Muscle layer of colon (tissue), 2 donors: ENCODE measurements at regions not wholly inside any gene's neighbourhood (a gene's known extent, or its start where the extent isn't known, plus 50 kb on each side); places are given as distances from the start of the nearest gene placed in this dataset.
A peak's percentile ranks its signal among the peaks of the same experiment; 100 is the strongest.

Experiments used
- H3K27ac ChIP-seq: one replicate; pipeline ENCODE4 v1.7.0; 2013; ENCODE audit warnings: low read depth, mild to moderate bottlenecking, low read length, moderate library complexity
- H3K27me3 ChIP-seq, 2 donors: one replicate each; pipeline ENCODE4 v1.7.0; 2013; ENCODE audit warnings: low read length in 2 of 2, mild to moderate bottlenecking in 2 of 2; ENCODE audit not compliant: insufficient read depth in 2 of 2, control insufficient read depth in 1 of 2
- H3K36me3 ChIP-seq: one replicate; pipeline ENCODE4 v1.7.0; 2013; ENCODE audit warnings: mild to moderate bottlenecking, low read length; ENCODE audit not compliant: insufficient read depth
- H3K4me1 ChIP-seq: one replicate; pipeline ENCODE4 v1.7.0; 2013; ENCODE audit warnings: mild to moderate bottlenecking, low read length; ENCODE audit not compliant: insufficient read depth
- H3K4me3 ChIP-seq, 2 donors: one replicate each; pipeline ENCODE4 v1.7.0; 2013; ENCODE audit warnings: low read length in 2 of 2, low read depth in 1 of 2, mild to moderate bottlenecking in 1 of 2, moderate library complexity in 1 of 2
- H3K9ac ChIP-seq: one replicate; pipeline ENCODE4 v1.7.0; 2013; ENCODE audit warnings: low read length
- H3K9me3 ChIP-seq: one replicate; pipeline ENCODE4 v1.7.0; 2013; ENCODE audit warnings: mild to moderate bottlenecking, low read length
- donor health status: abdominal sarcoma.
- donor health status: Adenocarcinoma of cecum.

DNA sequence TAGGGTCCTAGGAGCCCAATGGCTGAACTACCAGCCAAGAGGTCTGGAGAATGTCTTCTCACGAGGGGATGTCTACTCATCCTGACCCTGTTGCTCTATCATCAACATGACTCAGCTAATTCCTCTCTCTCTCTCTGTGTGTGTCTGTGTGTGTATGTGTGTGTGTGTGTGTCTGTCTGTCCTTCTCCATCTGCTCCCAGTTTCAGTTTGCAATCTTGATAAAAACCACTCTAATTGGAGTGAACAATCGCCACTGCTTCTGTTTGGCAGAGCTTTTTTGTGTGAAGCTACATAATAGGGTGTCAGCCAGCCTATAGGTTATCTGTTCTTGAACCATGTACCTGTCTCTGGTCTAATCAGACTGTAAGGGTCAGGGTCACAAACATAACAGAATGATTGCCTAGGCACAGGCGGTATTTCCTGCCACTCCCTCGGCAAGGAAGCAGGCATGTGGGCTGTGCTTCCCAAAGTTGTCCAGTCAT lies 219.8 kb downstream of the SH3BP4 start:
- Histone ChIP-seq H3K36me3 (no peaks in the 10 kb centered on the region), H3K9me3 (no peaks in the 10 kb centered on the region), H3K9ac (no peak overlapping the region), H3K4me3 (no peak overlapping the region), H3K27me3 (no peaks in the 10 kb centered on the region), H3K4me1 (peaks cover 13% of the 10 kb centered on the region), H3K27ac (no peak overlapping the region)

DNA sequence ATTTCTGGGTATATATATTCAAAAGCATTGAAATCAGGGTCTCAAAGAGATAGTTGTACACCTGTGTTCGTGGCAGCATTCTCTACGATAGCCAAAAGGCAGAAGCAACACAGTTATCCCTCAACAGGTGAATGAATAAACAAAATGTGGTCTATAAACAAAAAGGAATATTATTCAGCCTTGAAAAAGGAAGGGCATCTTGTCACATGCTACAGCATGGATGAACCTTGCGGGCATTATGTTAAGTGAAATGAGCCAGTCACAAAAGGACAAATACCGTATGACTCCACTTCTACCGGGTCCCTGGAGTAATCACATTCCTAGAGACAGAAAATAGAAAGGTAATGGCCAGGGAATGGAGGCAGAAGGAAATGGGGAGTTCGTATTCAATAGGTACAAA lies 228.8 kb downstream of the SH3BP4 start:
- Histone ChIP-seq H3K27ac (no peak overlapping the region), H3K9ac (no peak overlapping the region), H3K36me3 (no peaks in the 10 kb centered on the region)

DNA sequence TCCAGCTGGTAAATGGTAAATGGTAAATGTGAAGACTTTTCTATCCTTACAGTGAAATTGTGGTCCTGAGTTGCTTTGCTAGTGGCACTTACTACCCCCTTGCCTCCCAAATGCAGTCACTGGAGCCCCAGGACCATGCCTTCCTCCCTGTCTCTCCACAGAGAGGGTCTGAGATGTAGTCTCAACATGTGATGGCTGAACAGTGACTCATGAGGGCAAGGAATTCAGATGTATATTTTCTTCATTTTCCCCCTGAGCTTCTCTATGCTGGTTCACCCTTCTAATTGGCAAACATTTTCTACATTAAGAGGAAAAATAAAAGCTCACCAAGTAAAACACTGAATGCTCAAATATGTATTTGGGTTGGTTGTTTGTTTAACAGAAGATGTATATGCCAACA lies 232.0 kb downstream of the SH3BP4 start:
- no peaks in the 10 kb centered on the region for H3K9me3 ChIP-seq
- H3K4me3 ChIP-seq, result no peak overlapping the region
- H3K4me1 ChIP-seq, result no peaks in the 10 kb centered on the region
- H3K27ac ChIP-seq, result no peak overlapping the region
- no peak overlapping the region for H3K9ac ChIP-seq
- H3K36me3 ChIP-seq, result no peaks in the 10 kb centered on the region
- no peaks in the 10 kb centered on the region for H3K27me3 ChIP-seq

More for the DNA sequence above, 228.8 kb downstream of the SH3BP4 start:
- Histone ChIP-seq H3K27me3 (no peaks in the 10 kb centered on the region), H3K4me3 (no peak overlapping the region), H3K4me1 (no peaks in the 10 kb centered on the region), H3K9me3 (no peaks in the 10 kb centered on the region)

DNA sequence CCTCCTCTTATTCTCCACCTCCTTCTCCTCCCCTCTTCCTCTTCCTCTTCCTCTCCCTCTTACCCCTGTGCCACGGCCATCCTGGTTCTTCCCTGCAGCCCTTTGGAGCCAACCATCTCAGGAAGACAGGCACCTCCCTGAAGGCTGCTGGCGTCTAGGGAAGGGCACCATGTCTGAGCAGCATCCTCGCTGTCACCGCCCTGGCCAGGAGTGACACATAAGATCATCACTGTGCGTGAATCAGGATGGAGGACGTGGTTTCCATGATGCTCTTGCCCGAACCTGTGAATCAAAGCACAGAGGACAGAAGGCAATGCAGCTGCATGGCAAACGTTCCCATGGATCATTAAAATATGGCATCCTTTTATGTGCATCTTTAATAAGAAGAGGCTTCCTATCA lies 236.0 kb downstream of the SH3BP4 start:
- Histone ChIP-seq H3K9ac (no peak overlapping the region), H3K27ac (no peak overlapping the region), H3K4me1 (no peaks in the 10 kb centered on the region)

DNA sequence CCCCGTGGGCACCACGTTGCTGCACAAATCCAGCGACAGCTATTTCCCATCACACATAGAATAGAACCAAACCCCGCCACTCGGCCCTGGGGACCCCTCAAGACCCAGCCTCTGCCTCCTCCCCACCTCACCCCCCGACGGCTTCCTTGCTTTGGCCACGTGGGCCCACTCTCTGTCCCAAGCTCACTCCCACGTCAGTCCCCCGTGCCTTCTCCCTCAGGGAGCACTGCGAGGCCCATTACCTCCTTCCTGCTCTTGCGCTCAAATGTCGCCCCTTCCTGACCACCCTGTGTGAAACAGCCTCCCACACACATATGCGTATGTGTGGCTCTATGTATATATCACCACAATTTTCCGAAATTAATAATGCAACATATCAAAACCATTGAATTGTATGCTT lies 239.7 kb downstream of the SH3BP4 start:
- Histone ChIP-seq H3K9me3 (no peaks in the 10 kb centered on the region), H3K4me1 (no peaks in the 10 kb centered on the region), H3K27ac (no peak overlapping the region), H3K36me3 (no peaks in the 10 kb centered on the region), H3K4me3 (no peak overlapping the region), H3K27me3 (no peaks in the 10 kb centered on the region), H3K9ac (no peak overlapping the region)

More for the DNA sequence above, 236.0 kb downstream of the SH3BP4 start:
- H3K36me3 ChIP-seq, result no peaks in the 10 kb centered on the region
- H3K27me3 ChIP-seq, result no peaks in the 10 kb centered on the region
- H3K9me3 ChIP-seq, result no peaks in the 10 kb centered on the region
- no peak overlapping the region for H3K4me3 ChIP-seq

DNA sequence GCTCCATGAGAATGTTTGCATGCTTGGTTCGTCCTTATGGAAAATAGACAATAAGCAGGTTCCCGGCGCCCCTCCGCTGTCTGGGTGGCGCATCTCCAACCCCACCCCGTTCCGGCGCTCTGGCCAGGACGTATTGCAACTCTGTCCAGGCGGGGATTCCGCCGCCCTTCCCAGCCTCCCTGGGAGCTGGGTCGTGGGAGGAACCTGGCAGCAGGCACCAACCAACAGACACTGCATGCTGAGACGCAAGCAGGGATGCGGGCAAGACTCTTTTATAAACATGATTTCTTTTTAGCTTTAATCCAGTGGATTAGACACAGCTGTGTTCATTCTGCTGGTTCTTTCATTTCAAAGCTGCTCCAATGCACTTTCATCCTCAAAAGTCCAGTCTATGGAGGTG lies 240.2 kb downstream of the SH3BP4 start:
- no peak overlapping the region for H3K9ac ChIP-seq
- H3K4me1 ChIP-seq, result no peaks in the 10 kb centered on the region
- no peaks in the 10 kb centered on the region for H3K36me3 ChIP-seq
- H3K4me3 ChIP-seq, result peak overlapping the region in 1 of 2 donors; percentile 21
- H3K27ac ChIP-seq, result no peak overlapping the region
- no peaks in the 10 kb centered on the region for H3K9me3 ChIP-seq
- no peaks in the 10 kb centered on the region for H3K27me3 ChIP-seq

DNA sequence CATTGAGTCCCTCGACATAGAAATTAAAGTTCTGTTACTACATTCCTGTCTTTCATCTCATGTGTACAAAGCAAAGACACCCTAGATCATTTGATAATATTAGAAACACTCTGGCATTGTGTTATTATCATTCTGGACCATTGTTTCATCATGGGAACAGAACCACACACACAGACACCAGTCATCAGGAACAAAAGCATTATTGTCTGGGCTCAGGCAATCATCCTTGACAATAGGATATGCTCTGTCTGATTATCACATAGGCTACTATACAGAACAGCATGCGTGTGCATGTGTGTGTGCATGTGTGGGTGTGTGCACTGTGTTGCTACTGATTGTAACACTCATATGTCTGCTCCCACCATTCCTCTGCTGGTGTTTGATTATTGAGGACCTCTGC lies 242.5 kb downstream of the SH3BP4 start:
- H3K36me3 ChIP-seq, result no peaks in the 10 kb centered on the region
- no peak overlapping the region for H3K9ac ChIP-seq
- no peaks in the 10 kb centered on the region for H3K9me3 ChIP-seq
- no peak overlapping the region for H3K27ac ChIP-seq
- H3K27me3 ChIP-seq, result no peaks in the 10 kb centered on the region
- no peak overlapping the region for H3K4me3 ChIP-seq
- no peaks in the 10 kb centered on the region for H3K4me1 ChIP-seq

DNA sequence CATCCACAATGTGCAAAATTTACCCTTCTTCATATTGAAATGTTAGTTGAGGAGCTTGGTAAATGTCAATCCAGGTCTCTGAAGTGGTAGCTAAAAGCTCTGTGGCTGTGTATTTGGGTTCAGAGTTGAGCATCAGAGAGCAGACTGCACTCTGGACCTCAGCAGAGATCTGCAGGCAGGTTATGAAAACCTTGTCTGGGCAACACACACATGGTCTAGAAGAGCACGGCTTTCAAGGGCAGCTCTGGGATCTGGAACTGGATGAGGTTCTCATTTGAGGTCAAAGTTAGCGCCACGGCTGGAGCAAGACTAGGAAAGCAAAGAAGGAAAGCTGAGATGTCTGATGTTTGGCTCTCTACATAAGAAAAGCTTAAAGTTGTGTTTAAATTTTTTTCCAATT lies 243.0 kb downstream of the SH3BP4 start:
- Histone ChIP-seq H3K4me1 (no peaks in the 10 kb centered on the region), H3K9me3 (no peaks in the 10 kb centered on the region), H3K4me3 (no peak overlapping the region), H3K27ac (no peak overlapping the region), H3K27me3 (no peaks in the 10 kb centered on the region), H3K36me3 (no peaks in the 10 kb centered on the region), H3K9ac (no peak overlapping the region)

DNA sequence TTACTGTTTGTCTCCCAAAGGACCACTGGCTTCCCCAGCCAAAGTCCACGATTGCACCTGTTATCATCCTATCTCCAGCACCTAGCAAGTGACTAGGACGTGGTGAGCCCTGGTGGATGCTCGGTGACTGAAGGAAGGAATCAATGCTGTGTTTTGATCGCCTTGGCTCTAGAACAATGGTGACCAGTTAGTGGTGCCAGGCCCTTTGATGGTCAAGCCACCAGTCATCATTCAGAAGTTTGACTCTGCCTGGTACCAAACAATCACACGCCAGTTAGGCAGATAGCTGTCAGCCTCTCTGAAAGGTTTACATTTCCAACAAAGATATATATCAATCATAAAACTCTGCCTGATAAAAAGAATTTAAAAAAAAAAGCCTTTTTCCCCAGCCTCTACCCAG lies 244.1 kb downstream of the SH3BP4 start:
- Histone ChIP-seq H3K9me3 (no peaks in the 10 kb centered on the region), H3K9ac (no peak overlapping the region), H3K27me3 (no peaks in the 10 kb centered on the region), H3K4me3 (no peak overlapping the region), H3K36me3 (no peaks in the 10 kb centered on the region), H3K27ac (no peak overlapping the region), H3K4me1 (no peaks in the 10 kb centered on the region)

DNA sequence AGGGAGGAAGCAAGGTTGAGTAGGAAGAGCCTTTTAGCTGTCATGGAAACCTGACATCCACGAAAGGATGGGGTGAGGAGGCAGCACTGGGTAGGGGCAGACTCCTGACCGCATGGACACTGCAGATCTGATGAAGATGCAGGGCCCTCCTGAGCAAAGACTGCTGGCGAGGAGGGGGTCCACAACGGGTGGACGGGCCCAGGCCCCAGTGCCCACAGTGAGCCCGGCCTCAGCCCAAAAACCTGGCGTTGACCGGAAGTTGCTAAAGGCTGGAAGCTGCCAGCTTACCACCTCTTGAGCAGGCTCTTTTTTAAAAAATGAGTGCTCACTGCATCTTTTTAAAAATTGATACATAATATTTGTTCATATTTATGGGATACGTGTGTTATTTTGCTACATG lies 247.3 kb downstream of the SH3BP4 start:
- Histone ChIP-seq H3K4me1 (no peaks in the 10 kb centered on the region), H3K4me3 (no peak overlapping the region), H3K27me3 (no peaks in the 10 kb centered on the region), H3K9me3 (no peaks in the 10 kb centered on the region), H3K36me3 (no peaks in the 10 kb centered on the region), H3K9ac (no peak overlapping the region), H3K27ac (no peak overlapping the region)

DNA sequence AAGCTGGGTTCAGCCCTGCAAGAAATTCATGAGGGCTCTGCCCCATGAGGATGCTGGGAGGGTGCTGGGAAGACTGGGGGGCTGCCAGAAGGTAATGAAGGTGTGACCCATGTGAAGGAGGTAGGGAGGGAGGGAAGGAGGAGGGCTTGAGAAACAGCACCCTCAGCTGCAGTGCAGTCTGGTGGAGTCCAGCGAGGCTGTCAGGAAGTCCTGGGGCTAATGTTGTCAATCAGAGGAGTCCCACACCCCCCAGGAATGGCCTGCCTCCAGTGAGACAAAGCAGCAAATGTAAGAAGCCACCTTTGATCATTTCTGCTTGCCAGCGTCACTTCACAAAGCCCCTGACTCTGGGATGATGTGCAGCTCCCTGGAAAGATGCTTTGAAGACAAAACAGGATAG lies 248.4 kb downstream of the SH3BP4 start:
- Histone ChIP-seq H3K9me3 (no peaks in the 10 kb centered on the region), H3K4me1 (no peaks in the 10 kb centered on the region), H3K27me3 (no peaks in the 10 kb centered on the region), H3K9ac (no peak overlapping the region), H3K27ac (no peak overlapping the region), H3K36me3 (no peaks in the 10 kb centered on the region), H3K4me3 (no peak overlapping the region)

DNA sequence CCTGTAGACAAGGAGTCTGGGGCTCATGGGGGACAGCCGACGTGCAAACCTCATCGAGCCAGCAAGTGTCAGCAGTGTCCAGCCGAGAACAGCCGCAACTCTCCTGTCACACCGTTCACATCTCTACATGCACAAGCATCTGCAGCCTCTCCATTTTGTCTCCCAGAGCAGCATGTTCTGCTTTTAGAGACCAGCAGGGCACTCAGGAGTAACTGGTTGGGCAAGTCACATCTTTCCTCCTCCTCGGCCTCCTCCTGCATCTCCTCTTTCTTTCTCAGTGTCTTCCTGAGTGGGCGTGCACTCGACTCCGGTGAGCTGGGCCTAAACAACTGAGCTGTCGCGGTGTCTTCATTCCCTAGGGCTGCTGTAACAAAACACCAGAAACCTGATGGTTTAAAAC lies 249.9 kb downstream of the SH3BP4 start:
- Histone ChIP-seq H3K9ac (no peak overlapping the region), H3K4me1 (no peaks in the 10 kb centered on the region), H3K36me3 (no peaks in the 10 kb centered on the region), H3K27ac (no peak overlapping the region), H3K9me3 (no peaks in the 10 kb centered on the region), H3K27me3 (no peaks in the 10 kb centered on the region), H3K4me3 (no peak overlapping the region)
